ENCODE measurements at regions not wholly inside any gene's neighbourhood (a gene's known extent, or its start where the extent isn't known, plus 50 kb on each side); places are given as distances from the start of the nearest gene placed in this dataset.

GRCh38 chr2:6676776-6677175 lies 188.9 kb downstream of the CMPK2 start:
- DNase-seq = no peak
- TF ChIP-seq POLR2A (IDR thresholded peaks at IDR 0.05; ENCODE audit: low read length) = no peak
- no peak for TF ChIP-seq GATA1 (IDR thresholded peaks at IDR 0.05; ENCODE audit: low read depth, low read length)

GRCh38 chr2:6679471-6679870 lies 186.2 kb downstream of the CMPK2 start:
- TF ChIP-seq GATA1 (IDR thresholded peaks at IDR 0.05; ENCODE audit: low read depth, low read length) (no peak), POLR2A (IDR thresholded peaks at IDR 0.05; ENCODE audit: low read length) (no peak)
- no peak for DNase-seq

GRCh38 chr2:6683516-6683915 lies 182.2 kb downstream of the CMPK2 start:
- TF ChIP-seq GATA1 (IDR thresholded peaks at IDR 0.05; ENCODE audit: low read depth, low read length) = no peak
- no peak for TF ChIP-seq POLR2A (IDR thresholded peaks at IDR 0.05; ENCODE audit: low read length)
- no peak for DNase-seq

- no peak for DNase-seq
- TF ChIP-seq POLR2A (IDR thresholded peaks at IDR 0.05; ENCODE audit: low read length) (no peak), GATA1 (IDR thresholded peaks at IDR 0.05; ENCODE audit: low read depth, low read length) (no peak)
Observed at GRCh38 chr2:6685447-6685846, 180.3 kb downstream of the CMPK2 start.

DNA sequence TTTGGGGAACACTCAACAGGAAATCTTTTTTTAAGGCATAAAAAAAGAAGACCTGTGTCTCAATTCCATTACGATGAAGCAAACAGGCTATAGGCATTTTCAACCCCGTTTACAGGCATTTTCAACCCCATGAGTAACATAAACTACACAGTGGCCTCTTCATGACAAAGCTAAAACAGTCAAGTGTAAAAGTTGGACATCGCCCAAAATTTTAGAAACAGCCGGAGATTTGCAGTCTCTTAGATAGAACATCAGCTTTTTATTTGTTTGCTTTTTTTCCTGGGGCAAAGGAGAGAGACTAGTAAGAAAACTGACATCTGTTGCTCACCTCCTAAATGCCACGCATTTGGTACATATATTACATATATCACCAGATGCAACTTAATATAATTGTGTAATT lies 173.7 kb downstream of the CMPK2 start:
- DNase-seq = no peak
- TF ChIP-seq GATA1 (IDR thresholded peaks at IDR 0.05; ENCODE audit: low read depth, low read length) (no peak), POLR2A (IDR thresholded peaks at IDR 0.05; ENCODE audit: low read length) (no peak)

DNA sequence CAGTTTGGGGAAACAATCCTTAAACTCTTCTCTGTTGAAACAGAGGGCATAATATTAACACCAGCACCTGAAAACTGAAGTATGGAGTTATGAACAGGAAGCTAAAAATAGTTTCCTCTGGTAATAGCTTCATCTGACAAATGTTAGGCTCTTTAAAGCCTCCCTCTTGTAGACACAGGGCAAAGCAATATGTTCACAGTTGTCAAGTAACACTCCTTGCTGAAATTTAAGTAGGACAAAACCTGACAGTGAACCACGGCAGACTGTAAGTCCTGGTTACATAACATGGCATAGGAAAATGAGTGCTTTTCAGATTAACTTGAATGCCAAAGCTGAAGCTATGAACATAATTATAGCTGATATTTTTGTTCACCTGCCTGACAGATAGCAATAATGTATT lies 172.9 kb downstream of the CMPK2 start:
- TF ChIP-seq GATA1 (IDR thresholded peaks at IDR 0.05; ENCODE audit: low read depth, low read length) (no peak), POLR2A (IDR thresholded peaks at IDR 0.05; ENCODE audit: low read length) (no peak)
- peak in 1 of 2 experiments; percentile 1 for DNase-seq

- DNase-seq = no peak
- no peak for TF ChIP-seq GATA1 (IDR thresholded peaks at IDR 0.05; ENCODE audit: low read depth, low read length)
Observed at GRCh38 chr2:6694555-6694954, 171.2 kb downstream of the CMPK2 start.

- TF ChIP-seq POLR2A (IDR thresholded peaks at IDR 0.05; ENCODE audit: low read length) = no peak
- no peak for TF ChIP-seq GATA1 (IDR thresholded peaks at IDR 0.05; ENCODE audit: low read depth, low read length)
Observed at GRCh38 chr2:6700335-6700734, 165.4 kb downstream of the CMPK2 start.

DNA sequence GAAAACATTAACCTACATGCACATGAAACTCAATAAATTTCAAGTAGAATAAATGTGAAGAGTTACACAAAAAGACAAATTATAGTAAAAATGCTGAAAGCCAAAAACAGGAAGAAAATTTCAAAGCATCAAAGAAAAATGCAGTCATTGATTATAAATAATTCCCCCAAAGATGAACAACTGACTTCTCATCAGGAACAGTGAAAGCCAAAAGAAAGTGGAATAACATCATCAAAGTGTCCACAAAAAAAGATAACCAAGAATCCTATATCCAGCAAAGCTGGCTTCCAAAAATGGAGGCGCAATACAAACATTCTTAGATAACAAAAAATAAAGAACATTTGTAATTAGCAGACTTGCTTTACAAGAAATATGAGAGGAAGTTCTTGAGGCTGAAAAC lies 161.6 kb downstream of the CMPK2 start:
- no peak for DNase-seq
- TF ChIP-seq GATA1 (IDR thresholded peaks at IDR 0.05; ENCODE audit: low read depth, low read length) = no peak
- no peak for TF ChIP-seq POLR2A (IDR thresholded peaks at IDR 0.05; ENCODE audit: low read length)

More at GRCh38 chr2:6700335-6700734, 165.4 kb downstream of the CMPK2 start:
- no peak for DNase-seq

DNA sequence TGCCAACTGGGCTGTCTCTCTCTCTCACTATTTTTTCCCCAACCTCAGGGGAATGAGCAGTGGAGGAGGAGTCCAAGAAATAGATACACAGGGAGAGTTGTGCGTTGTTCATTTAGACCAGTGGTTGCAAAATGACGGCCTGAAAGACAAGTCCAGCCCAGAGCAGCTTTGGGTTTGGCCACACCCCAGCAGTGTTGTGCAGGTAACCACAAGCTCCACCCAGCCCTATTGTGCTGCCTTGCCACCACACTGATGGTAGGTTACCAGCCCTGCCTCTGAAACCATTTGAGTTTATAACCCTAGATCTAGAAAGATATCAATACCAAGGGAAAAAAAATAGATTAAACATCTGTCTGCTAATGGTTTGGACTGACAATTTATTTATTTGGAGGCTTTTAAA lies 144.3 kb downstream of the CMPK2 start:
- no peak for DNase-seq
- TF ChIP-seq POLR2A (IDR thresholded peaks at IDR 0.05; ENCODE audit: low read length) (no peak), GATA1 (IDR thresholded peaks at IDR 0.05; ENCODE audit: low read depth, low read length) (no peak)

GRCh38 chr2:6722574-6722973 lies 143.1 kb downstream of the CMPK2 start:
- no peak for TF ChIP-seq POLR2A (IDR thresholded peaks at IDR 0.05; ENCODE audit: low read length)
- no peak for TF ChIP-seq GATA1 (IDR thresholded peaks at IDR 0.05; ENCODE audit: low read depth, low read length)

GRCh38 chr2:6723865-6724604 lies 141.7 kb downstream of the CMPK2 start:
- no peak for TF ChIP-seq POLR2A (IDR thresholded peaks at IDR 0.05; ENCODE audit: low read length)
- TF ChIP-seq GATA1 (IDR thresholded peaks at IDR 0.05; ENCODE audit: low read depth, low read length) = no peak
- DNase-seq = no peak

More at GRCh38 chr2:6722574-6722973, 143.1 kb downstream of the CMPK2 start:
- DNase-seq = no peak

DNA sequence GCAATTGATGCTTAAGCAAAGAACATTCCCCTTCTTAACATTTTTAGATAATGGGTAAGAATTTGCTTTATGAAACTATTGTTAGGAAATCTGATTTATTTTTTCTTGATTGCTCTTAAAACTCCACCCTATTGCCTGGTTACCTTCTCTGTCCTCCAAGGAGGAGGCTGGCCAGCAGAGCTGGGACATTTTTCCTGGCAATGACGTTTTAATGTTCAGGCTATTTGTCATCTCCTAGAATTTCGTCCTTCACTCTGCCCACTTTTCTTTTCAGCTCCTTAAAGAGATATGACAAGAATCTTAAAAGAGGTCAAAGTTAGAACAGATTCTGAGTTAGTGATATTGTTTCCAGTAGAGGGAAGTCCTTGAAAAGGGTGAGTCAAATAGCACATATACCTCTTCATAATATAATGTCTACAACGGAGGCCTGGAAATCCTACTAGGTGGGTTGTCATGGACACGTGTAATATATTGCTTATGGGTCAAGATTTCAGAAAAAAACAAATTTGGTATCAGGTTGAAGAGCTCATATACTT lies 141.0 kb downstream of the CMPK2 start:
- DNase-seq = no peak

GRCh38 chr2:6728156-6728555 lies 137.6 kb downstream of the CMPK2 start:
- DNase-seq = no peak
- TF ChIP-seq POLR2A (IDR thresholded peaks at IDR 0.05; ENCODE audit: low read length) (no peak), GATA1 (IDR thresholded peaks at IDR 0.05; ENCODE audit: low read depth, low read length) (no peak)

More for the DNA sequence above, 141.0 kb downstream of the CMPK2 start:
- TF ChIP-seq GATA1 (IDR thresholded peaks at IDR 0.05; ENCODE audit: low read depth, low read length) = no peak
- no peak for TF ChIP-seq POLR2A (IDR thresholded peaks at IDR 0.05; ENCODE audit: low read length)

DNA sequence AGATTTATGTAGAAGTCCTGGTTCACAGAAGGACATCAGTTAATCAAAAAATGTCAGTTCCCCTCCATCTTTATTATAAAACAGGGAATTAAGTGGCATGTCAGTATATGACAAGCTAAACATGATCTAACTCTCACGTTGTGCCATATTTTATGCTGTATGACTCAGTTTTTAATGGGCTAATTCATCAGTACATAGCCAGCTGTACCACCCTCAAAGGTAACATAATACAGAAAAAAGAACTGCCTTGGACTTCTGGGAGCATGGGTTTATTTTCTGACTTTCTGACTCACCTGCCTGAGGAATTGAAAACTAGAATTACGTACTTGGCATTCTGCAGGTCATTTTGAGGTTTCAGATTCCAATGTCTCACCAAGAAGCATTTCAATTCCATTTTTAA lies 135.7 kb downstream of the CMPK2 start:
- TF ChIP-seq GATA1 (IDR thresholded peaks at IDR 0.05; ENCODE audit: low read depth, low read length) (no peak), POLR2A (IDR thresholded peaks at IDR 0.05; ENCODE audit: low read length) (no peak)

More for the DNA sequence above, 135.7 kb downstream of the CMPK2 start:
- no peak for DNase-seq
